ENCODE measurements at regions not wholly inside any gene's neighbourhood (a gene's known extent, or its start where the extent isn't known, plus 50 kb on each side); places are given as distances from the start of the nearest gene placed in this dataset.

DNA sequence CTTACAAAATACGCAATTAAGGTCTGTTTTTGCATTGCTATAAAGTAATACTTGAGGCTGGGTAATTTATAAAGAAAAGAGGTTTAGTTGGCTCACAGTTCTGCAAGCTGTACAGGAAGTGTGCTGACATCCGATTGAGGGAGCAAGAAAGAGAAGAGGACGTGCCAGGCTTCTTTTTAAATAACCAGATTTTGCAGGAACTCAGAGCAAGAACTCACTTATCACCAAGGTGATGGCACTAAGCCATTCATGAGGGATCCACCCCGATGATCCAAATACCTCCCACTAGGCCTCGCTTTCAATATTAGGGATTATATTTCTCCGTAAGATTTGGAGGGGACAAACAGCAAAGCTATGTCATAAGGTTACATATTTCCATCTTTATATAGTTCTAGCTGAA, 456.7 kb downstream of the GLUD2 start:
- H3K4me3 ChIP-seq (ENCODE audit: low read depth, low read length): no peak overlapping the region
- in situ Hi-C loops (cut with HindIII; ENCODE audit: low sequenced_read_pairs): no loop called here
- DNase-seq (ENCODE audit: low read depth, low spot score): no peak
- TF ChIP-seq, protein P1, sequence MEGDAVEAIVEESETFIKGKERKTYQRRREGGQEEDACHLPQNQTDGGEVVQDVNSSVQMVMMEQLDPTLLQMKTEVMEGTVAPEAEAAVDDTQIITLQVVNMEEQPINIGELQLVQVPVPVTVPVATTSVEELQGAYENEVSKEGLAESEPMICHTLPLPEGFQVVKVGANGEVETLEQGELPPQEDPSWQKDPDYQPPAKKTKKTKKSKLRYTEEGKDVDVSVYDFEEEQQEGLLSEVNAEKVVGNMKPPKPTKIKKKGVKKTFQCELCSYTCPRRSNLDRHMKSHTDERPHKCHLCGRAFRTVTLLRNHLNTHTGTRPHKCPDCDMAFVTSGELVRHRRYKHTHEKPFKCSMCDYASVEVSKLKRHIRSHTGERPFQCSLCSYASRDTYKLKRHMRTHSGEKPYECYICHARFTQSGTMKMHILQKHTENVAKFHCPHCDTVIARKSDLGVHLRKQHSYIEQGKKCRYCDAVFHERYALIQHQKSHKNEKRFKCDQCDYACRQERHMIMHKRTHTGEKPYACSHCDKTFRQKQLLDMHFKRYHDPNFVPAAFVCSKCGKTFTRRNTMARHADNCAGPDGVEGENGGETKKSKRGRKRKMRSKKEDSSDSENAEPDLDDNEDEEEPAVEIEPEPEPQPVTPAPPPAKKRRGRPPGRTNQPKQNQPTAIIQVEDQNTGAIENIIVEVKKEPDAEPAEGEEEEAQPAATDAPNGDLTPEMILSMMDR (IDR thresholded peaks at IDR 0.05; ENCODE audit: low read depth, low read length): no peak

DNA sequence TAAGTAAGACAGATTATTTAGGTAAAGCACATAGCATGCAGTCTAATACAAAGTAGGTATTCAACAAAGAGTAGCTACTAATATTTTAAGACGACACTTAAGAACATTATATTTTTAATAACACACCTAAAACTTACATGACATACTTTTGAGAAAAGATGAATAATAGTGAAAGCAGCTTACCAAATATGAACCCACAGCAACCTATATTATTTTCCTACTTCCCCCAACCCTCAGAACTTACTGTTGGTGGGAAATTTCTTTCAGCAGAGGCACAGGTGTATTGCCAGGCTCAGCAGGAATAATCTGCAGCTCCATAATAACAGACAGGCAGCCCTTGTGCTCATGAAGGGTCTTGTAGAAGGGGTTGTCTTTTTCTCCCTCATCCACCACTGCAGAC, 498.9 kb downstream of the GLUD2 start:
- H3K4me3 ChIP-seq (ENCODE audit: low read depth, low read length): no peak overlapping the region
- in situ Hi-C loops (cut with HindIII; ENCODE audit: low sequenced_read_pairs): no loop called here
- TF ChIP-seq, protein P1 (IDR thresholded peaks at IDR 0.05; ENCODE audit: low read depth, low read length): no peak
- no peak for DNase-seq (ENCODE audit: low read depth, low spot score)

DNA sequence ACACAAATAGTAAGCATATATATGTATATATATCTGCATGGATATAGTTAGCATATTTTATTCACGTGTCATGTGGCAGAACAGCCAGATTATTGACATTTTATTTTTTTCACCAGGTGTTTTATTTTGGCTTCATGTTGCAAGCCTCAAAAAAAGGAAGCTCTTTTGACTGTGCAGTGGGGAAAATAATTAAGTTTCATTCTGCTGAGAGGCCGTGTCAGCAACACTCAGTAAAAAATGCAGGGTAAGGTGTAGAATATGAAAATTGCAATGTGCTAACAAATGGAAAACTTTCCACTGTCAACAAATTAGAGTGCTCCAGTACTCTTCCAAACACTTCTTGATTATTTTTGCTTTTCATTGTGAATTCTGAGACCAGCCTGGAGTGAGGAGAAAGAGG, 511.5 kb downstream of the GLUD2 start:
- H3K4me3 ChIP-seq (ENCODE audit: low read depth, low read length): no peak overlapping the region
- no peak for DNase-seq (ENCODE audit: low read depth, low spot score)
- in situ Hi-C loops (cut with HindIII; ENCODE audit: low sequenced_read_pairs): no loop called here
- TF ChIP-seq, protein P1 (IDR thresholded peaks at IDR 0.05; ENCODE audit: low read depth, low read length): no peak

DNA sequence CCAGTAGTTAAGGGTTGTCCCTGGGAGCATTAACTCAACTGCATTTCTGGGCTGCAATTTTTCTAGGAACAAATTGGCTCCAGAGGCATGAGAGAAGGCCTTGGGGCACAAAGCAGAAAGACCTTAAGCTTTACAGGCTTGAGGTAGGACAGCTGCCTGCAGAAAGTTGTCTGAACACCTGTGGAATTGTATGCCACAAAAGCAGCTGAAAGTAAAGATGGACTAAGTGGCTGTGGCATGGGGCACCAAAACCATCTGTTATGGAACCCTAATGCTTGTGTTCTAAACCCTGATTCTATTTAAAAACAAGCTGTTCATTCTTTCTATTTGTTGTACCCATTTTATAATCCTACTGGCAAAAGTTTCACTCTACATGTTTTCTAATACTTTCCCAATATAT, 515.2 kb downstream of the GLUD2 start:
- H3K4me3 ChIP-seq (ENCODE audit: low read depth, low read length): no peak overlapping the region
- TF ChIP-seq, protein P1 (IDR thresholded peaks at IDR 0.05; ENCODE audit: low read depth, low read length): no peak
- DNase-seq (ENCODE audit: low read depth, low spot score): no peak
- in situ Hi-C loops (cut with HindIII; ENCODE audit: low sequenced_read_pairs): no loop called here

DNA sequence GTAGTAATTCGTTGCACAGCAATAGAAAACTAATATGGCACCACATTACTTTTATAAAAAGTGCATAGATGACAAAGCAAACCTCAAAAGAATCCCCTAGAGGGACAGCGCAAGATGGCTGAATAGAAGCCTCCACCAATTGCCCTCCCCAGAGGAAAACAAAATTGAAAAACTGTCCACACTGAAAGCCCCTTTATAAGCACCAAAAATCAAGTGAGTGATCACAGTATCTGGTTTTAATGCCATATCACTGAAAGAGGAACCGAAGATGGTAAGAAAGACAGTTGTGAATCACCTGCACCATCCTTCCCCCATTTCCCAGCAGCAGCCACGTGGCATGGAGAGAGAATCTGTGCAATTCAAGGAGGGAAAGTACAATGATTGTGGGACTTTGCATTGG, 522.2 kb downstream of the GLUD2 start:
- in situ Hi-C loops (cut with HindIII; ENCODE audit: low sequenced_read_pairs): no loop called here
- H3K4me3 ChIP-seq (ENCODE audit: low read depth, low read length): no peak overlapping the region

DNA sequence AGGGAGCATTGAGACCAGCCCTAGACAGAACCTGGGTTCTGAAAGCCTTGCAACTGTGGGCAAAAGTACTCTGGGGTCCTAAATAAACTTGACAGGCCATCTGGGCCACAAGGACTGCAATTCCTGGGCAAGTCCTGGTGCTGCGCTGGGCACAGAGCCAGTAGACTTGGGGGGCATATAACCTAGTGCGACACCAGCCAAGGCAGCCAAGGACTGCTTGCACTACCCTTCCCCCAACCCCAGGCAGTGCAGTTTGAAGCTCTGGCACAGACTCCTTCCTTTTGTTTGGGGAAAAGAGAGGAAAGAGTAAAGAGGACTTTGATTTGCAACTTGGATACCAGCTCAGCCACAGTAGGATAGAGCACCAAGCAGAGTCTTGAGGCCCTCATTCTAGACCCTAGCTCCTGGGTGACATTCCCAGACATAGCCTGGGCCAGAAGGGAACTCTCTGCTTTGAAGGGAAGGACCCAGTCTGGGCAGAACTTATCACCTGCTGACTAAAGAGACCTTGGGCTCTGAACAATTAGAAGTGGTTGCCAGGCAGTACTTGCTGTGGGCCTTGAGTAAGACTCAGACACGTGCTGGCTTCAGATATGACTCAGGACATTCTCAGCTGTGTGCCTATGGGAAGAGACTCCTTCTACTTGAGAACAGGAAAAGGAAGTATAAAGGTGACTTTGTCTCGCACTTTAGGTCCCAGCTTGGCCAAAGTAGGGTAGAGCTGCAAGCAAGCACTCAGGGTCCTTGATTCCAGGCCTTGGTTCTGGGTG, 522.8 kb downstream of the GLUD2 start:
- no peak overlapping the region for H3K4me3 ChIP-seq (ENCODE audit: low read depth, low read length)
- DNase-seq (ENCODE audit: low read depth, low spot score): no peak
- in situ Hi-C loops (cut with HindIII; ENCODE audit: low sequenced_read_pairs): no loop called here
- TF ChIP-seq, protein P1 (IDR thresholded peaks at IDR 0.05; ENCODE audit: low read depth, low read length): no peak

More for the DNA sequence above, 522.2 kb downstream of the GLUD2 start:
- TF ChIP-seq, protein P1 (IDR thresholded peaks at IDR 0.05; ENCODE audit: low read depth, low read length): no peak
- no peak for DNase-seq (ENCODE audit: low read depth, low spot score)
